IMR-90 (cell line): ENCODE measurements at regions not wholly inside any gene's neighbourhood (a gene's known extent, or its start where the extent isn't known, plus 50 kb on each side); places are given as distances from the start of the nearest gene placed in this dataset.

Source experiments
- ATAC-seq: fragments of 200-7000 bp; cut with Tn5 transposase; 2 replicates; pipeline ENCODE4 v1.9.1; 2020; ENCODE audit warnings: low read depth, mild to moderate bottlenecking, moderate library complexity
- BruUV-seq: library from RNA; stranded (reverse); fragments of 400-500 nt; replicated peaks from 2 replicates; lab custom pipeline; 2021; lab: Mats Ljungman, UMichigan
- CTCF ChIA-PET: fragments of 300-600 bp; formaldehyde crosslinking; extraction: SDS; loops from one replicate; lab custom pipeline; 2021; ENCODE audit warnings: antibody characterized with exemption; lab: Yijun Ruan, JAX
- POLR2A ChIA-PET: fragments of 300-600 bp; sonication (Branson Sonifier 250); formaldehyde crosslinking; loops from one replicate; lab custom pipeline; 2022; ENCODE audit warnings: antibody characterized with exemption; ENCODE audit not compliant: unreplicated experiment; lab: Charles Lee
- DNase-seq: peaks from one replicate; pipeline ENCODE4 v3.0.0; 2013
- H2AFZ ChIP-seq: replicated peaks from 2 replicates; pipeline ENCODE3; 2013; ENCODE audit warnings: low read length, mild to moderate bottlenecking; ENCODE audit not compliant: poor library complexity
- H2AK5ac ChIP-seq: 2 replicates; pipeline ENCODE4 v1.6.1; 2013; ENCODE audit warnings: low read depth, low read length, inconsistent platforms
- H2AK9ac ChIP-seq: replicated peaks from 2 replicates; pipeline ENCODE3; 2013; ENCODE audit warnings: mild to moderate bottlenecking, low read depth, low read length, moderate library complexity; ENCODE audit not compliant: poor library complexity
- H2BK120ac ChIP-seq: 2 replicates; pipeline ENCODE4 v1.6.1; 2013; ENCODE audit warnings: low read depth, low read length, inconsistent platforms
- H2BK15ac ChIP-seq: 3 replicates; pipeline ENCODE4 v1.6.1; 2013; ENCODE audit warnings: low read depth, low read length, inconsistent platforms
- H2BK20ac ChIP-seq: 2 replicates; pipeline ENCODE4 v1.6.1; 2013; ENCODE audit warnings: low read depth, mild to moderate bottlenecking, inconsistent platforms, low read length, moderate library complexity
- H2BK5ac ChIP-seq: 2 replicates; pipeline ENCODE4 v1.6.1; 2013; ENCODE audit warnings: mild to moderate bottlenecking, low read depth, low read length, inconsistent platforms; ENCODE audit not compliant: poor library complexity, severe bottlenecking
- H3K14ac ChIP-seq: replicated peaks from 2 replicates; pipeline ENCODE4 v1.6.1; 2013; ENCODE audit warnings: low read depth, low read length, inconsistent platforms
- H3K18ac ChIP-seq: 2 replicates; pipeline ENCODE4 v1.6.1; 2013; ENCODE audit warnings: low read depth, low read length, control low read depth
- H3K23ac ChIP-seq: 2 replicates; pipeline ENCODE4 v1.6.1; 2013; ENCODE audit warnings: low read depth, low read length, inconsistent platforms
- H3K27ac ChIP-seq: 2 replicates; pipeline ENCODE4 v1.5.1; 2013; ENCODE audit warnings: mild to moderate bottlenecking, control low read depth, low read length; ENCODE audit not compliant: insufficient read depth
- H3K27me3 ChIP-seq: 2 replicates; pipeline ENCODE4 v1.6.1; 2013; ENCODE audit warnings: low read length; ENCODE audit not compliant: control insufficient read depth, insufficient read depth
- H3K36me3 ChIP-seq: 2 replicates; pipeline ENCODE4 v1.6.1; 2013; ENCODE audit warnings: low read length, mixed read lengths; ENCODE audit not compliant: control insufficient read depth, insufficient read depth
- H3K4ac ChIP-seq: 2 replicates; pipeline ENCODE4 v1.6.1; 2013; ENCODE audit warnings: low read depth, low read length, inconsistent platforms
- H3K4me1 ChIP-seq: 2 replicates; pipeline ENCODE4 v1.6.1; 2013; ENCODE audit warnings: low read length, mixed read lengths; ENCODE audit not compliant: control insufficient read depth, insufficient read depth
- H3K4me2 ChIP-seq: 2 replicates; pipeline ENCODE4 v1.6.1; 2013; ENCODE audit warnings: low read depth, mild to moderate bottlenecking, control low read depth, low read length, moderate library complexity
- H3K4me3 ChIP-seq: 2 replicates; pipeline ENCODE4 v1.5.1; 2013; ENCODE audit warnings: low read depth, mild to moderate bottlenecking, control low read depth, low read length, moderate library complexity; ENCODE audit not compliant: insufficient read depth
- H3K56ac ChIP-seq: 2 replicates; pipeline ENCODE4 v1.6.1; 2013; ENCODE audit warnings: low read length, inconsistent platforms; ENCODE audit not compliant: insufficient read depth; ENCODE audit errors: extremely low read depth
- H3K79me1 ChIP-seq, 2 experiments: 2 replicates each; pipeline ENCODE4 v1.6.1; 2013; ENCODE audit warnings: low read length in 2 of 2, inconsistent platforms in 1 of 2, low read depth in 1 of 2
- H3K9ac ChIP-seq: 2 replicates; pipeline ENCODE4 v1.6.1; 2013; ENCODE audit warnings: low read depth, low read length, control low read depth
- H3K9me1 ChIP-seq: 2 replicates; pipeline ENCODE4 v1.6.1; 2013; ENCODE audit warnings: low read length, inconsistent platforms; ENCODE audit not compliant: insufficient read depth
- H3K9me3 ChIP-seq: 2 replicates; pipeline ENCODE4 v1.6.1; 2013; ENCODE audit warnings: low read length; ENCODE audit not compliant: control insufficient read depth, insufficient read depth
- H4K20me1 ChIP-seq: 2 replicates; pipeline ENCODE4 v1.6.1; 2013; ENCODE audit warnings: low read length, inconsistent platforms; ENCODE audit not compliant: insufficient read depth
- H4K5ac ChIP-seq: 2 replicates; pipeline ENCODE4 v1.6.1; 2013; ENCODE audit warnings: mild to moderate bottlenecking, low read depth, low read length, control low read depth
- H4K8ac ChIP-seq, 2 experiments: 2 replicates each; pipeline ENCODE4 v1.6.1; 2013; ENCODE audit warnings: low read depth in 2 of 2, low read length in 2 of 2, control low read depth in 1 of 2, inconsistent platforms in 1 of 2
- H4K91ac ChIP-seq: 2 replicates; pipeline ENCODE4 v1.6.1; 2013; ENCODE audit warnings: low read depth, low read length, inconsistent platforms; ENCODE audit not compliant: insufficient read depth
- BHLHE40 ChIP-seq: fragments of 150-350 bp; IDR thresholded peaks from 2 replicates; pipeline ENCODE4 v1.6.1; 2016; ENCODE audit warnings: mild to moderate bottlenecking, low read depth, low read length
- CEBPB ChIP-seq: IDR thresholded peaks from 2 replicates; pipeline ENCODE4 v1.6.1; 2012; ENCODE audit warnings: low read depth, low read length, improper control_type of control experiment
- ELK1 ChIP-seq: fragments of 150-350 bp; IDR thresholded peaks from 2 replicates; pipeline ENCODE4 v1.6.1; 2016; ENCODE audit warnings: low read depth, mild to moderate bottlenecking, low read length, moderate library complexity, borderline replicate concordance
- MAZ ChIP-seq: IDR thresholded peaks from 2 replicates; pipeline ENCODE4 v1.6.1; 2012; ENCODE audit warnings: low read depth, mild to moderate bottlenecking, low read length, improper control_type of control experiment, moderate library complexity, borderline replicate concordance
- MXI1 ChIP-seq: IDR thresholded peaks from 2 replicates; pipeline ENCODE4 v1.6.1; 2012; ENCODE audit warnings: low read depth, mild to moderate bottlenecking, low read length, moderate library complexity, borderline replicate concordance
- RAD21 ChIP-seq: IDR thresholded peaks from 2 replicates; pipeline ENCODE4 v1.6.1; 2012; ENCODE audit warnings: low read length, improper control_type of control experiment
- RCOR1 ChIP-seq: IDR thresholded peaks from 2 replicates; pipeline ENCODE4 v1.6.1; 2012; ENCODE audit warnings: mild to moderate bottlenecking, low read length, improper control_type of control experiment; ENCODE audit not compliant: insufficient replicate concordance
- RFX5 ChIP-seq: IDR thresholded peaks from 2 replicates; pipeline ENCODE4 v1.8.0; 2012; ENCODE audit warnings: low read depth, mild to moderate bottlenecking, low read length, moderate library complexity
- SMC3 ChIP-seq: fragments of 150-350 bp; IDR thresholded peaks from 2 replicates; pipeline ENCODE4 v1.6.1; 2016; ENCODE audit warnings: low read depth, mild to moderate bottlenecking, antibody characterized with exemption, low read length, moderate library complexity
- WGBS, 2 experiments: methylation state at CpG; one replicate each; pipeline versions ENCODE4 v1.1.5 to v1.1.7; 2013; ENCODE audit warnings: missing lambda C conversion rate in 2 of 2; ENCODE audit not compliant: insufficient read length in 1 of 2; ENCODE audit errors: extremely low coverage in 2 of 2; 5-methylcytosine and 5-hydroxymethylcytosine counted together
- dilution Hi-C: fragments of 300-500 bp; cut with HindIII; formaldehyde crosslinking; loops from one replicate; pipeline ENCODE4 v1.14.3; 2018; ENCODE audit warnings: low sequenced_read_pairs; ENCODE audit not compliant: unreplicated experiment
- in situ Hi-C: fragments of 300-500 bp; cut with MboI; formaldehyde crosslinking; loops from 3 replicates; pipeline ENCODE4 v1.14.3; 2019; ENCODE audit warnings: low sequenced_read_pairs, inconsistent platforms, mixed read lengths
- intact Hi-C: fragments of 100-400 bp; cut with micrococcal nuclease; formaldehyde crosslinking; loops from 2 replicates; pipeline ENCODE4 v1.10.0; 2022

GRCh38 chr5:135130261-135131215 is 96.5 kb upstream of the PITX1 start:
- peak; percentile 40 for DNase-seq
- no TSS peak for BruUV-seq
- Histone ChIP-seq H2AK5ac (peak overlapping the region; percentile 38), H2AFZ (peak overlapping the region; percentile 5), H3K36me3 (no peaks in the 10 kb centered on the region), H2BK15ac (peak overlapping the region; percentile 61; the same call in 2 of the 3 replicates), H3K4ac (peak overlapping the region; percentile 52), H3K4me2 (no peak overlapping the region), H4K20me1 (no peaks in the 10 kb centered on the region), H2BK120ac (peak overlapping the region; percentile 81), H3K23ac (peak overlapping the region; percentile 36; the same call in 1 of the 2 replicates), H3K27ac (no peak overlapping the region), H2AK9ac (no peak overlapping the region), H3K9me3 (no peaks in the 10 kb centered on the region), H3K56ac (no peak overlapping the region), H4K5ac (no peak overlapping the region; the same call in 1 of the 2 replicates), H2BK5ac (no peak overlapping the region), H3K9ac (no peak overlapping the region), H3K4me3 (no peak overlapping the region), H4K91ac (peak overlapping the region; percentile 59), H3K18ac (no peak overlapping the region; the same call in 1 of the 2 replicates), H3K14ac (peak overlapping the region; percentile 24; the same call in 1 of the 2 replicates), H3K4me1 (peaks cover 26% of the 10 kb centered on the region), H3K79me1 (peaks cover 0 to 7% of the 10 kb centered on the region in 2 experiments; a peak in 1 of 4 replicates), H3K9me1 (peaks cover 35% of the 10 kb centered on the region), H4K8ac (peak overlapping the region in 1 of 2 experiments; percentile 33; a peak in 1 of 4 replicates), H3K27me3 (no peaks in the 10 kb centered on the region), H2BK20ac (peak overlapping the region; percentile 68; the same call in 1 of the 2 replicates)
- in situ Hi-C loops (no loop called here), dilution Hi-C loops (no loop called here), intact Hi-C loops (no loop called here)
- 78% methylated on average over 1 of the region's 7 CpGs; no CpG with 5 or more reads in 1 of the 2 experiments for WGBS, 2 experiments
- POLR2A ChIA-PET: no interaction called here
- no peak for ATAC-seq
- CTCF ChIA-PET: no interaction called here
- TF ChIP-seq ELK1 (no peak), SMC3 (no peak), MXI1 (no peak), BHLHE40 (no peak), MAZ (no peak), RFX5 (no peak), CEBPB (no peak), RCOR1 (no peak), RAD21 (no peak)
